ENCODE measurements at regions not wholly inside any gene's neighbourhood (a gene's known extent, or its start where the extent isn't known, plus 50 kb on each side); places are given as distances from the start of the nearest gene placed in this dataset.

GRCh38 chr1:229194096-229194495, 76.8 kb upstream of the RAB4A start:
- DNase-seq, result no peak

GRCh38 chr1:229195246-229195645, 75.7 kb upstream of the RAB4A start:
- no peak for DNase-seq

- no peak for DNase-seq
Observed at GRCh38 chr1:229196404-229197264, 74.3 kb upstream of the RAB4A start.

GRCh38 chr1:229197265-229197585, 73.7 kb upstream of the RAB4A start:
- no peak for DNase-seq

- DNase-seq, result peak; percentile 93
Observed at GRCh38 chr1:229199261-229200243, 71.4 kb upstream of the RAB4A start.

GRCh38 chr1:229203030-229203751, 67.7 kb upstream of the RAB4A start:
- DNase-seq, result peak; percentile 98

GRCh38 chr1:229203991-229204632, 66.8 kb upstream of the RAB4A start:
- no peak for DNase-seq

GRCh38 chr1:229204921-229205777, 65.8 kb upstream of the RAB4A start:
- DNase-seq, result no peak

GRCh38 chr1:229205854-229206253, 65.1 kb upstream of the RAB4A start:
- no peak for DNase-seq

- no peak for DNase-seq
Observed at GRCh38 chr1:229207916-229208315, 63.0 kb upstream of the RAB4A start.

GRCh38 chr1:229208481-229208880, 62.4 kb upstream of the RAB4A start:
- no peak for DNase-seq

- no peak for DNase-seq
Observed at GRCh38 chr1:229209386-229209785, 61.5 kb upstream of the RAB4A start.

- DNase-seq, result no peak
Observed at GRCh38 chr1:229209816-229210215, 61.1 kb upstream of the RAB4A start.

GRCh38 chr1:229210844-229211243, 60.1 kb upstream of the RAB4A start:
- DNase-seq, result no peak

- no peak for DNase-seq
Observed at GRCh38 chr1:229213797-229214196, 57.1 kb upstream of the RAB4A start.

- peak; percentile 89 for DNase-seq
Observed at GRCh38 chr1:229217716-229218115, 53.2 kb upstream of the RAB4A start.

- DNase-seq, result no peak
Observed at GRCh38 chr1:229218612-229219025, 52.3 kb upstream of the RAB4A start.

GRCh38 chr1:229220163-229220846, 50.6 kb upstream of the RAB4A start:
- DNase-seq, result no peak

GRCh38 chr1:229221106-229222019, 49.5 kb upstream of the RAB4A start:
- no peak for DNase-seq

Data from islet precursor cell (in vitro differentiated cells).